ENCODE measurements at regions not wholly inside any gene's neighbourhood (a gene's known extent, or its start where the extent isn't known, plus 50 kb on each side); places are given as distances from the start of the nearest gene placed in this dataset.

DNA sequence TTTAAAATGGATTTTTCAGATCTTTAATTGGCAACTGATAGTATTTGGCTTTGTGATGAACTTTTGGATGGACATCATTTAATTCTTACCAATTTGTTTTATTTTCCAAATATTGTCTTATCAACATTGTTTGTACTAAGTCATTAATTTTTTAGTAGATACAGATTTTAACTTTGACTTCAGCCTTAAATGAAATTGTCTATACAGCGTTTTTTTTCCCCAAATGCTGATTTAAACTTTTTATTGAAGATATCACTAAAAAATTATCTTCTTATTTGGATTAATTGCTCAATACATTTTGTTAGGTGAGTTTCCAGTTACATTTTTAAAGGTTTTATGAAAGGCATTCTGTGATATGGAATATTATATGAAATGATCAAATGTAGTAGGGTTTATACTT, 123.6 kb upstream of the MMS22L start:
- H3K9ac ChIP-seq (ENCODE audit: low read length): no peak overlapping the region
- no peaks in the 10 kb centered on the region for H3K9me3 ChIP-seq (ENCODE audit: insufficient read depth, low read length)
- H3K79me2 ChIP-seq (ENCODE audit: insufficient read depth, low read length): no peaks in the 10 kb centered on the region
- H3F3A ChIP-seq (ENCODE audit: insufficient read depth): no peaks in the 10 kb centered on the region
- no peak overlapping the region for H2AFZ ChIP-seq (ENCODE audit: low read depth, low read length, severe bottlenecking)
- no peaks in the 10 kb centered on the region for H3K9me2 ChIP-seq (replicated peaks; ENCODE audit: insufficient read depth, low read length)
- TF ChIP-seq, protein P1, sequence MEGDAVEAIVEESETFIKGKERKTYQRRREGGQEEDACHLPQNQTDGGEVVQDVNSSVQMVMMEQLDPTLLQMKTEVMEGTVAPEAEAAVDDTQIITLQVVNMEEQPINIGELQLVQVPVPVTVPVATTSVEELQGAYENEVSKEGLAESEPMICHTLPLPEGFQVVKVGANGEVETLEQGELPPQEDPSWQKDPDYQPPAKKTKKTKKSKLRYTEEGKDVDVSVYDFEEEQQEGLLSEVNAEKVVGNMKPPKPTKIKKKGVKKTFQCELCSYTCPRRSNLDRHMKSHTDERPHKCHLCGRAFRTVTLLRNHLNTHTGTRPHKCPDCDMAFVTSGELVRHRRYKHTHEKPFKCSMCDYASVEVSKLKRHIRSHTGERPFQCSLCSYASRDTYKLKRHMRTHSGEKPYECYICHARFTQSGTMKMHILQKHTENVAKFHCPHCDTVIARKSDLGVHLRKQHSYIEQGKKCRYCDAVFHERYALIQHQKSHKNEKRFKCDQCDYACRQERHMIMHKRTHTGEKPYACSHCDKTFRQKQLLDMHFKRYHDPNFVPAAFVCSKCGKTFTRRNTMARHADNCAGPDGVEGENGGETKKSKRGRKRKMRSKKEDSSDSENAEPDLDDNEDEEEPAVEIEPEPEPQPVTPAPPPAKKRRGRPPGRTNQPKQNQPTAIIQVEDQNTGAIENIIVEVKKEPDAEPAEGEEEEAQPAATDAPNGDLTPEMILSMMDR (IDR thresholded peaks at IDR 0.05; ENCODE audit: insufficient read depth, low read length, poor library complexity, severe bottlenecking): no peak
- no peak for TF ChIP-seq EZH2phosphoT487 (conservative IDR thresholded peaks at IDR 0.05; ENCODE audit: low read length)
- H3K4me3 ChIP-seq (ENCODE audit: insufficient read depth, low read length, poor library complexity, severe bottlenecking): no peak overlapping the region
- no peaks in the 10 kb centered on the region for H4K20me1 ChIP-seq (ENCODE audit: low read depth, low read length)
- no peaks in the 10 kb centered on the region for H3K36me3 ChIP-seq (ENCODE audit: low read length)
- no peak overlapping the region for H3K27ac ChIP-seq (ENCODE audit: low read depth, low read length)
- no peak overlapping the region for H3K4me2 ChIP-seq (ENCODE audit: low read depth, low read length, poor library complexity, severe bottlenecking)
- no peaks in the 10 kb centered on the region for H3K27me3 ChIP-seq (ENCODE audit: low read length)

DNA sequence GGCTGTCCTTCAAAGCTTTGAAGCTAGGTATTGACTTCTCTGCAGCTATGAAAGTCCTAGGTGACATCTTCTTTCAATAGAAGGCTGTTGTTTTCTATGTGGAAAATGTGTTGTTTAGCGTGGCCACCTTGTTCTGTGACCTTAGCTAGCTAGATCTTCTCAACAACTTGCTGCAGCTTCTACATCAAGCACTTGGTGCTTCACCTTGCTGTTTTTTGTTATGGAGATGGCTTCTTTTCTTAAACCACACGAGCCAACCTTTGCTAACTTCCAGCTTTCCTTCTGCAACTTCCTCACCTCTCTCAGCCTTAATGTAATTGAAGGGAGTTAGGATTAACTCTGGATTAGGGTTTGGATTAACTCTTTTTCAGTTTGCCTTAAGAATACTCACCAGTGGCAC, 128.6 kb upstream of the MMS22L start:
- Histone ChIP-seq H2AFZ (ENCODE audit: low read depth, low read length, severe bottlenecking) (no peak overlapping the region), H3K9me2 (replicated peaks; ENCODE audit: insufficient read depth, low read length) (no peaks in the 10 kb centered on the region), H3K4me2 (ENCODE audit: low read depth, low read length, poor library complexity, severe bottlenecking) (no peak overlapping the region), H3F3A (ENCODE audit: insufficient read depth) (no peaks in the 10 kb centered on the region), H3K27ac (ENCODE audit: low read depth, low read length) (no peak overlapping the region), H3K36me3 (ENCODE audit: low read length) (no peaks in the 10 kb centered on the region), H3K9ac (ENCODE audit: low read length) (no peak overlapping the region), H4K20me1 (ENCODE audit: low read depth, low read length) (no peaks in the 10 kb centered on the region), H3K4me3 (ENCODE audit: insufficient read depth, low read length, poor library complexity, severe bottlenecking) (no peak overlapping the region), H3K27me3 (ENCODE audit: low read length) (no peaks in the 10 kb centered on the region), H3K79me2 (ENCODE audit: insufficient read depth, low read length) (no peaks in the 10 kb centered on the region), H3K9me3 (ENCODE audit: insufficient read depth, low read length) (no peaks in the 10 kb centered on the region)
- no peak for TF ChIP-seq EZH2phosphoT487 (conservative IDR thresholded peaks at IDR 0.05; ENCODE audit: low read length)
- TF ChIP-seq, protein P1 (IDR thresholded peaks at IDR 0.05; ENCODE audit: insufficient read depth, low read length, poor library complexity, severe bottlenecking): no peak

DNA sequence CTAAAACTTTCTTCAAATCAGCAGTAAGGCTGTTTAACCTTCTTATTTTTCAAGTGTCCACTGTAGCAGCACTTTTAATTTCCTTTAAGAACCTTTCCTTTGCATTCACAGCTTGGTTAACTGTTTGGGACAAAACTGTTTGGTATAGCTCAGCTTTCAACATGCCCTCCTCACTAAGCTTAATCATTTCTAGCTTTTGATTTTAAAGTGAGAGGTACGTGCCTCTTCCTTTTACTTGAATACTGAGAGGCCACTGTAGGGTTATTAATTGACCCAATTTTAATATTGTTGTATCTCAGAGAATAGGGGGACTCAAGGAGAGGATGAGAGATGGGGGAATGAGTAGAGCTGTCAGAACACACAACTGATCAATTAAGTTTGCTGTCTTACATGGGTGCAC, 129.5 kb upstream of the MMS22L start:
- H3K79me2 ChIP-seq (ENCODE audit: insufficient read depth, low read length): no peaks in the 10 kb centered on the region
- no peaks in the 10 kb centered on the region for H4K20me1 ChIP-seq (ENCODE audit: low read depth, low read length)
- TF ChIP-seq, protein P1 (IDR thresholded peaks at IDR 0.05; ENCODE audit: insufficient read depth, low read length, poor library complexity, severe bottlenecking): no peak
- TF ChIP-seq EZH2phosphoT487 (conservative IDR thresholded peaks at IDR 0.05; ENCODE audit: low read length): no peak
- no peaks in the 10 kb centered on the region for H3K9me3 ChIP-seq (ENCODE audit: insufficient read depth, low read length)
- H3K27me3 ChIP-seq (ENCODE audit: low read length): no peaks in the 10 kb centered on the region
- no peak overlapping the region for H2AFZ ChIP-seq (ENCODE audit: low read depth, low read length, severe bottlenecking)
- no peaks in the 10 kb centered on the region for H3K36me3 ChIP-seq (ENCODE audit: low read length)
- no peaks in the 10 kb centered on the region for H3K9me2 ChIP-seq (replicated peaks; ENCODE audit: insufficient read depth, low read length)
- H3F3A ChIP-seq (ENCODE audit: insufficient read depth): no peaks in the 10 kb centered on the region
- H3K9ac ChIP-seq (ENCODE audit: low read length): no peak overlapping the region
- no peak overlapping the region for H3K4me2 ChIP-seq (ENCODE audit: low read depth, low read length, poor library complexity, severe bottlenecking)
- no peak overlapping the region for H3K27ac ChIP-seq (ENCODE audit: low read depth, low read length)
- H3K4me3 ChIP-seq (ENCODE audit: insufficient read depth, low read length, poor library complexity, severe bottlenecking): no peak overlapping the region
